GM18498 (cell line): ENCODE measurements at regions not wholly inside any gene's neighbourhood (a gene's known extent, or its start where the extent isn't known, plus 50 kb on each side); places are given as distances from the start of the nearest gene placed in this dataset.
"Not testable (repeated sequence)": the region's sequence is repeated elsewhere in the genome, so short reads cannot be mapped to it uniquely, and the experiment has no call there.

Source experiments
- ATAC-seq: cut with Tn5 transposase; IDR thresholded peaks from one replicate; pipeline ENCODE4 v1.9.1; 2021; ENCODE audit warnings: mild to moderate bottlenecking, moderate library complexity; ENCODE audit not compliant: unreplicated experiment

- ATAC-seq, result not testable (repeated sequence)
Measured at GRCh38 chrY:17593748-17594147, 286.3 kb downstream of the CDY2B start.

- peak; percentile 20 for ATAC-seq
Measured at GRCh38 chrY:17579956-17580519, 300.0 kb downstream of the CDY2B start.

- ATAC-seq, result peak; percentile 87
Measured at GRCh38 chrY:17579131-17579955, 300.7 kb downstream of the CDY2B start.

- not testable (repeated sequence) for ATAC-seq
Measured at GRCh38 chrY:17563114-17563513, 316.9 kb downstream of the CDY2B start.
